ENCODE measurements at regions not wholly inside any gene's neighbourhood (a gene's known extent, or its start where the extent isn't known, plus 50 kb on each side); places are given as distances from the start of the nearest gene placed in this dataset.

DNA sequence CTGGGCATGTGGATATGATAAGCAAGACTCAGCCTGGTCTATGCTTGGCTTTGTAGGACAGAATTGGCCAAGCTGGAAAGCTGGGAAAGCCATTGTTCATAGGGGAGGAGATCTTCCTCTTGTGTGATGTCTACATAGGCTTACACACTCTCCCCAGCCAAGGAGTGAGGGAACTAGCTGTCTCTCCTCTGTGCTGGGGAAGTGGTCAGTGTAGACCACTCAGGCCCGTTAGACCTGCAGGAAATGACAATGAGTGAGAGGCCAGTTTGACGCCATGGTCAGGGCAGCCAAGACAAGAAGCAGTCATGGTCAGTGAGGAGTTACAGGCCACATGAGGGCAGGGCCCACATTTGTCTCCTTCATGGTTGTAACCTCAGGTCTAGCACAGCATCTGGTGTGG is 159.1 kb upstream of the KL start:
- CTCF ChIA-PET, result no interaction called here
- BruUV-seq (replicated peaks), result no TSS peak
- no peak overlapping the region for H3K27ac ChIP-seq (ENCODE audit: low read depth, low read length, poor library complexity, severe bottlenecking)
- H3K9me3 ChIP-seq (ENCODE audit: low read depth, low read length, poor library complexity, severe bottlenecking), result peaks cover 13% of the 10 kb centered on the region
- no peaks in the 10 kb centered on the region for H3K27me3 ChIP-seq (replicated peaks; ENCODE audit: insufficient read depth, low read depth, low read length, poor library complexity)
- no peak for TF ChIP-seq EZH2 (IDR thresholded peaks at IDR 0.05; ENCODE audit: borderline replicate concordance, low read depth, low read length, poor library complexity, severe bottlenecking)
- no peak for TF ChIP-seq CTCF (conservative IDR thresholded peaks at IDR 0.05; ENCODE audit: low read depth, low read length)
- H3K36me3 ChIP-seq (ENCODE audit: insufficient read depth, low read length, poor library complexity, severe bottlenecking), result no peaks in the 10 kb centered on the region
- H3K4me3 ChIP-seq (ENCODE audit: low read depth, low read length, poor library complexity, severe bottlenecking), result no peak overlapping the region
- DNase-seq (ENCODE audit: low spot score), result no peak
- POLR2A ChIA-PET (ENCODE audit: low non-redundant PET), result no interaction called here
- intact Hi-C loops (cut with micrococcal nuclease; ENCODE audit: unreplicated experiment), result no loop called here
- no peaks in the 10 kb centered on the region for H3K4me1 ChIP-seq (ENCODE audit: insufficient read depth, low read length, poor library complexity, severe bottlenecking)

DNA sequence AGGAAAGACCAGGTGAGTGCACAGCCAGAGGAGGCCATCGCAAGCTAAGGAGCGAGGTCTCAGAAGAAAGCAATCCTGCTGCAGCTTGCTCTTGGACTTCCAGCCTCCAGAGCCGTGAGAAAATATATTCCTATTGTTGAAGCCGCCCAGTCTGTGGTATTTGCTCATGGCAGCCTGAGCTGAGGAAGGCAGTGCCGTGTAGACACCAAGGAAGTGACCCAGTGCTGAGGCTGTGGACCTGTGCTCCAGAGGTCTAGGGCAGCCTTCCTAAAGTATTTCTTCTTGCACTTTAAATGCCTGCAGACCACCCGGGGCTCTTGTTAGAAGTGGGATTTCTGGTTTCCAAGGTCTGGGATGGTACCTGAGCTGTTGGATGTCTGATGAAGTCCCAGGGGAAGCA is 158.5 kb upstream of the KL start:
- DNase-seq (ENCODE audit: low spot score), result no peak
- POLR2A ChIA-PET (ENCODE audit: low non-redundant PET), result no interaction called here
- TF ChIP-seq EZH2 (IDR thresholded peaks at IDR 0.05; ENCODE audit: borderline replicate concordance, low read depth, low read length, poor library complexity, severe bottlenecking) (no peak), CTCF (conservative IDR thresholded peaks at IDR 0.05; ENCODE audit: low read depth, low read length) (no peak)

GRCh38 chr13:32859707-32860292 is 156.4 kb upstream of the KL start:
- Histone ChIP-seq H3K9me3 (ENCODE audit: low read depth, low read length, poor library complexity, severe bottlenecking) (peaks cover 13% of the 10 kb centered on the region), H3K27ac (ENCODE audit: low read depth, low read length, poor library complexity, severe bottlenecking) (no peak overlapping the region), H3K36me3 (ENCODE audit: insufficient read depth, low read length, poor library complexity, severe bottlenecking) (no peaks in the 10 kb centered on the region), H3K4me3 (ENCODE audit: low read depth, low read length, poor library complexity, severe bottlenecking) (no peak overlapping the region), H3K4me1 (ENCODE audit: insufficient read depth, low read length, poor library complexity, severe bottlenecking) (no peaks in the 10 kb centered on the region), H3K27me3 (replicated peaks; ENCODE audit: insufficient read depth, low read depth, low read length, poor library complexity) (no peaks in the 10 kb centered on the region)
- no peak for DNase-seq (ENCODE audit: low spot score)
- intact Hi-C loops (cut with micrococcal nuclease; ENCODE audit: unreplicated experiment), result no loop called here
- BruUV-seq (replicated peaks), result no TSS peak
- TF ChIP-seq CTCF (conservative IDR thresholded peaks at IDR 0.05; ENCODE audit: low read depth, low read length) (no peak), EZH2 (IDR thresholded peaks at IDR 0.05; ENCODE audit: borderline replicate concordance, low read depth, low read length, poor library complexity, severe bottlenecking) (no peak)
- ChIA-PET POLR2A (ENCODE audit: low non-redundant PET) (no interaction called here), CTCF (no interaction called here)

More for the DNA sequence above, 158.5 kb upstream of the KL start:
- Histone ChIP-seq H3K27ac (ENCODE audit: low read depth, low read length, poor library complexity, severe bottlenecking) (no peak overlapping the region), H3K4me3 (ENCODE audit: low read depth, low read length, poor library complexity, severe bottlenecking) (no peak overlapping the region), H3K36me3 (ENCODE audit: insufficient read depth, low read length, poor library complexity, severe bottlenecking) (no peaks in the 10 kb centered on the region), H3K4me1 (ENCODE audit: insufficient read depth, low read length, poor library complexity, severe bottlenecking) (no peaks in the 10 kb centered on the region), H3K9me3 (ENCODE audit: low read depth, low read length, poor library complexity, severe bottlenecking) (peaks cover 13% of the 10 kb centered on the region), H3K27me3 (replicated peaks; ENCODE audit: insufficient read depth, low read depth, low read length, poor library complexity) (no peaks in the 10 kb centered on the region)
- no TSS peak for BruUV-seq (replicated peaks)
- intact Hi-C loops (cut with micrococcal nuclease; ENCODE audit: unreplicated experiment), result no loop called here
- CTCF ChIA-PET, result no interaction called here
